ENCODE measurements at regions not wholly inside any gene's neighbourhood (a gene's known extent, or its start where the extent isn't known, plus 50 kb on each side); places are given as distances from the start of the nearest gene placed in this dataset.
"Not testable (repeated sequence)": the region's sequence is repeated elsewhere in the genome, so short reads cannot be mapped to it uniquely, and the experiment has no call there.

DNA sequence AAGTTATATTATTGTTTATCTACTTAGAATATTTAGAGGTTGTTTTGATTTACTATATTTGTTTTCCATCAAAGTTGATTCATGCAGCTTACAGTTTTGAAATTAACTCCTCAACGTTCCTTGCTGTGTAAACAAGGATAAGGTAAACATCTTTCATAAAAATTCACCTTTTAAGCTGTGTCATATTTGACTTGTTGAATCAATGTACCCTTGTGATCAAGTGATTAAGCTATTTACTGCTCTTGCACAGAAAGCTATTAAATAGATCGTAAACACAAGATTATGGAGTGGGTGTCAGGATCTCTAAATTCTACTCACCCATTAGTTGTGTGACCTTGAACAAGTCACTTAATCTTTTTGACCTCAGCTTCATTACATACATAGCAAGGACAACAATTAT lies 2054.0 kb upstream of the NUDT12 start:
- in situ Hi-C loops (cut with HindIII; ENCODE audit: low pct_ligation_motif_present, low sequenced_read_pairs), result no loop called here
- Histone ChIP-seq H3K4me3 (ENCODE audit: low read depth, low read length) (no peak overlapping the region), H3K27ac (no peak overlapping the region), H3K36me3 (replicated peaks) (no peaks in the 10 kb centered on the region), H3K27me3 (replicated peaks) (no peaks in the 10 kb centered on the region)
- DNase-seq, result no peak
- TF ChIP-seq, protein P1, sequence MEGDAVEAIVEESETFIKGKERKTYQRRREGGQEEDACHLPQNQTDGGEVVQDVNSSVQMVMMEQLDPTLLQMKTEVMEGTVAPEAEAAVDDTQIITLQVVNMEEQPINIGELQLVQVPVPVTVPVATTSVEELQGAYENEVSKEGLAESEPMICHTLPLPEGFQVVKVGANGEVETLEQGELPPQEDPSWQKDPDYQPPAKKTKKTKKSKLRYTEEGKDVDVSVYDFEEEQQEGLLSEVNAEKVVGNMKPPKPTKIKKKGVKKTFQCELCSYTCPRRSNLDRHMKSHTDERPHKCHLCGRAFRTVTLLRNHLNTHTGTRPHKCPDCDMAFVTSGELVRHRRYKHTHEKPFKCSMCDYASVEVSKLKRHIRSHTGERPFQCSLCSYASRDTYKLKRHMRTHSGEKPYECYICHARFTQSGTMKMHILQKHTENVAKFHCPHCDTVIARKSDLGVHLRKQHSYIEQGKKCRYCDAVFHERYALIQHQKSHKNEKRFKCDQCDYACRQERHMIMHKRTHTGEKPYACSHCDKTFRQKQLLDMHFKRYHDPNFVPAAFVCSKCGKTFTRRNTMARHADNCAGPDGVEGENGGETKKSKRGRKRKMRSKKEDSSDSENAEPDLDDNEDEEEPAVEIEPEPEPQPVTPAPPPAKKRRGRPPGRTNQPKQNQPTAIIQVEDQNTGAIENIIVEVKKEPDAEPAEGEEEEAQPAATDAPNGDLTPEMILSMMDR (IDR thresholded peaks at IDR 0.05; ENCODE audit: low read depth, low read length, missing control alignments), result no peak

DNA sequence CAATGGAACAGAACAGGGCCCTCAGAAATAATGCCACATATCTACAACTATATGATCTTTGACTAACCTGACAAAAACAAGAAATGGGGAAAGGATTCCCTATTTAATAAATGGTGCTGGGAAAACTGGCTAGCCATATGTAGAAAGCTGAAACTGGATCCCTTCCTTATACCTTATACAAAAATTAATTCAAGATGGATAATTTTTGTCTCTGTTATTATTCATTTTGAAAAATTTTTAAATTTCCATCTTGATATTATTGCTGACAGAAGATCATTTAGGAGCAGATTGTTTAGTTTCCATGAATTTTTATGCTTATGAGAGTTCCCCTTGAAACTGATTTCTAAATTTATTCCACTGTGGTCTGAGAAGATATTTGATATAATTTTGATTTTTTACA lies 2039.8 kb upstream of the NUDT12 start:
- in situ Hi-C loops (cut with HindIII; ENCODE audit: low pct_ligation_motif_present, low sequenced_read_pairs); H3K36me3 ChIP-seq (replicated peaks); H3K27ac ChIP-seq; H3K4me3 ChIP-seq (ENCODE audit: low read depth, low read length); DNase-seq; H3K27me3 ChIP-seq (replicated peaks): not testable (repeated sequence)

DNA sequence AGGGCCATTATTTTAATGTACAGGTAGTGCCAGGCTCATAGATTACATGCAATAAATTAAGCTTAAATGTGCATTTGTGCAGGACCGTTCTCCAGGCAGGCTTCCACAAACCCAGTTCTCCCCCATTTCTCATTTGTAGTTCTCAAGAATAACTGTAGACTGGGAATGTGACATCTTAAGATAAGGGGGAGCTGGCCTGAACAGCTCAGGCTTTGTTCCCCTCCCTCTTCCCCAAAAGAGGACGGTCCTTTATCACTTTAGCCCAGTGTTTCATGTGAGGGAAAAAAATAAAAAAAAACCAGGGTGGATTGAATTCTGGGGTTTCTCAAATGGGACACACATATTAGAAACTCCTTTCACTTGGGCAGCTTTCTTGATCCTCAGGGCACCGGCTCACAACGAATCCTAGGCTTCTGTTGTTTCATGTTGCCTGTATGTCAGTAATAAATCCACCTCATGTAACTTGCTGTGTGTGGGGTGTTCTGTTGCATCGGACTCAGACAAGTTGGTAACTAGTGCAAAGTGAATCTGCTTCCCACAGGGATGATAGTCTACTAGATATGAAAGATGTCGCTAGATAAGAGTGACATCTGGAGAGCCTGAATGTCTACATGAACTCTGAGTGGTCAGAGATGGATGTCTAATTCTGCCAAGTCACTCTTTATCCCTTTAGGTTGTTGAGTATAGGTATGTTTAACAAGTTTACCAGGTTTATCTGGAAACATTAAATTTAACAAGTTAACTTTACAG lies 2030.6 kb upstream of the NUDT12 start:
- Histone ChIP-seq H3K27ac (no peak overlapping the region), H3K27me3 (replicated peaks) (no peaks in the 10 kb centered on the region), H3K4me3 (ENCODE audit: low read depth, low read length) (no peak overlapping the region), H3K36me3 (replicated peaks) (no peaks in the 10 kb centered on the region)
- TF ChIP-seq, protein P1 (IDR thresholded peaks at IDR 0.05; ENCODE audit: low read depth, low read length, missing control alignments), result no peak
- no peak for DNase-seq
- in situ Hi-C loops (cut with HindIII; ENCODE audit: low pct_ligation_motif_present, low sequenced_read_pairs), result no loop called here

DNA sequence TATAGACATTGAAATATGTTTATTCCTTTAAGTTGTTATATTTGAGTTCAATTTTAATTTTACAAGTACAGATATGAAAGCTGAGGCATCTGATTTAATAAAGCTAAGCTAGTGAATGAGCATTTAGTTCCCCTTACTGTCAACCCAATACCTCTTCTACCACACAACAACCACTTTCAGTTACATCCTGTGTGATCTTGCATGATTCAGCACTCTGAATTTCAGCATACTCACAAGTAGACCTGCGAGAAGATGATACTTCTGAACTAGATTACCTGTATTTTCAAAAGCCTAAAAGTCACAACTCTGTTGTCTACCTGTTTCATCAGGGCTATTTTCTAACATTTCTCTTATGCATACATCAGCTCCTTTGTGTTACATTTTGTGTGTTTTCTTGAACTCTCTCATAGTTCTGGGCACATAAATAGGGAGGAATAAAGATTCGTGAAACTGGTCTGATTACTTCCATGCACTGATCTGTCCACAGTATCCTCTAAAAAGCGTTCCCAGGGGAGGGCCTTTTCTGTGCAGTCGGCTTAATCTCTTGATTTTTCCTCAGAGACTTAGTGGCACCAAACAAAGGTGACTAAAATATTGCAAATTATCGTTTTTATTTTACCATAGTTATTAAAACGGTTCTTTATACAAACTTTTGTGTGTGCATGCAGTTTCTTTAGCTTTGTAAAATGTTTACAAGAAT lies 2025.5 kb upstream of the NUDT12 start:
- TF ChIP-seq, protein P1 (IDR thresholded peaks at IDR 0.05; ENCODE audit: low read depth, low read length, missing control alignments), result no peak
- Histone ChIP-seq H3K4me3 (ENCODE audit: low read depth, low read length) (no peak overlapping the region), H3K27ac (no peak overlapping the region), H3K36me3 (replicated peaks) (no peaks in the 10 kb centered on the region), H3K27me3 (replicated peaks) (no peaks in the 10 kb centered on the region)
- in situ Hi-C loops (cut with HindIII; ENCODE audit: low pct_ligation_motif_present, low sequenced_read_pairs), result no loop called here
- no peak for DNase-seq

DNA sequence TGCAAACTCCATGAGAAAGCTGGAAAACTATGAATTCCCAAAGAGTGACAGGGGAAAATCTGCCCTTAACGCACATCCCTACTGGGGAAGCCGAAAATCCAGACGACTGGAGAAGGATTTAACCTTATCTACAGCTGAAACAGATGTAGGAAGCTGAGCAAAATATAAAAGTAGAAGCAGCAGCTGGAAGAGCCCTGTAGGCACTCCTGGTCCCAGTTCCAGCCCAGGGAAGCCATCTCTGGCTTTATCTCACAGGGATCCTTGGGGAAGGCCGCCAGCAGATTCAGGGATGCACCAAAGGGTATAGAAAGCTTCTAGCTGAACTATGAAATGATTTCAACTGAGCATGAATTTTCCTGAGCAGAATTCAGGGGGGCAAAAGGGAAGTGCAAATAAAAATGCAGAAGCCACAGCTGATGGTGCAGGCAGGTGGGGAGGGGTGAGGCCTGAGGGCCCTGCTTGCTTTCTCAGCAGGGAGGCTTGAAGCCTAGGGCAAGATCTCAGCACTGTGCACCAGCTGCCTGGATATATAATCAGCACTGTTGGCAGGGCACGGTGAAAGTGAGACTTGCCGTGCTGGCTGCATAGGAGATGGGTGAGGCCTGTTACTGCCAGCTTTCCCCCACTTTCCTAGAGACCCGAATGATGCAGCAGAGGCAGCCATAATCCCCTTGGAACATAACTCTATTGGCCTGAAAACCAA lies 2019.5 kb upstream of the NUDT12 start:
- Histone ChIP-seq H3K4me3 (ENCODE audit: low read depth, low read length) (no peak overlapping the region), H3K27ac (no peak overlapping the region), H3K27me3 (replicated peaks) (no peaks in the 10 kb centered on the region), H3K36me3 (replicated peaks) (no peaks in the 10 kb centered on the region)
- DNase-seq, result no peak
- TF ChIP-seq, protein P1 (IDR thresholded peaks at IDR 0.05; ENCODE audit: low read depth, low read length, missing control alignments), result no peak
- in situ Hi-C loops (cut with HindIII; ENCODE audit: low pct_ligation_motif_present, low sequenced_read_pairs), result no loop called here

DNA sequence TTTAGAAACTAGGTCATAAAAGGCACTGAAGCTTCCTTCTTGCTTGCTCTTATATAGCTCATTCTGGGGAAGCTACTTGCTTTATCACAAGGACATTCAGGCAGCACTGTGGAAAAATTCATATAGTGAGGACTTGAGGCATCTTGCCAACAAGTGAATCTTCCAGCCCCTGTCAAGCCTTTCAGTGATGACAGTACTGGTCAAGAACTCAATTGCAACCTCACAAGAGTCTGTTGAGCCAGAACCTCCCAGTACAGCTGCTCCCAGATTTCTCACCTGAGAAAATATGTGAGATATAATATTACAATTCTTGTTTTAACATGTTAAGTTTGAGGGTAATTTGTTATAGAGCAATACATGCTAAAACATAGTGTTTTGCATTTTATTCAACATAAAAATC lies 2011.0 kb upstream of the NUDT12 start:
- Histone ChIP-seq H3K27me3 (replicated peaks) (no peaks in the 10 kb centered on the region), H3K36me3 (replicated peaks) (no peaks in the 10 kb centered on the region), H3K27ac (no peak overlapping the region), H3K4me3 (ENCODE audit: low read depth, low read length) (no peak overlapping the region)
- in situ Hi-C loops (cut with HindIII; ENCODE audit: low pct_ligation_motif_present, low sequenced_read_pairs), result no loop called here
- DNase-seq, result peak; percentile 45
- TF ChIP-seq, protein P1 (IDR thresholded peaks at IDR 0.05; ENCODE audit: low read depth, low read length, missing control alignments), result no peak
